Trophoblast cell (in vitro differentiated cells and primary cell): ENCODE measurements at regions not wholly inside any gene's neighbourhood (a gene's known extent, or its start where the extent isn't known, plus 50 kb on each side); places are given as distances from the start of the nearest gene placed in this dataset.
A peak's percentile ranks its signal among the peaks of the same experiment; 100 is the strongest.

Experiments used
- DNase-seq, 2 donors: peaks; one replicate each; pipeline ENCODE4 v3.0.0-alpha.2; 2016
- H2AFZ ChIP-seq: 2 replicates; pipeline ENCODE4 v1.6.1; 2013; ENCODE audit warnings: low read length, moderate library complexity, mild to moderate bottlenecking; ENCODE audit not compliant: insufficient read depth, poor library complexity
- H2AK5ac ChIP-seq: 2 replicates; pipeline ENCODE4 v1.6.1; 2013; ENCODE audit warnings: mild to moderate bottlenecking, low read length
- H2BK120ac ChIP-seq: 2 replicates; pipeline ENCODE4 v1.6.1; 2013; ENCODE audit warnings: low read length, mild to moderate bottlenecking, moderate library complexity; ENCODE audit not compliant: insufficient read depth, poor library complexity
- H2BK12ac ChIP-seq: 2 replicates; pipeline ENCODE4 v1.6.1; 2013; ENCODE audit warnings: mild to moderate bottlenecking, low read length, moderate library complexity
- H2BK5ac ChIP-seq: 2 replicates; pipeline ENCODE4 v1.6.1; 2013; ENCODE audit warnings: low read length, low read depth, moderate library complexity, mild to moderate bottlenecking; ENCODE audit not compliant: poor library complexity
- H3K14ac ChIP-seq: 2 replicates; pipeline ENCODE4 v1.6.1; 2013; ENCODE audit warnings: mild to moderate bottlenecking, low read length
- H3K18ac ChIP-seq: 2 replicates; pipeline ENCODE4 v1.6.1; 2013; ENCODE audit warnings: mild to moderate bottlenecking, low read length
- H3K23ac ChIP-seq: 2 replicates; pipeline ENCODE4 v1.6.1; 2013; ENCODE audit warnings: low read length
- H3K27ac ChIP-seq: 2 replicates; pipeline ENCODE4 v1.5.1; 2013; ENCODE audit warnings: low read depth, mild to moderate bottlenecking, inconsistent platforms, low read length, moderate library complexity
- H3K27me3 ChIP-seq: 2 replicates; pipeline ENCODE4 v1.6.1; 2013; ENCODE audit warnings: inconsistent platforms, mild to moderate bottlenecking, low read length, moderate library complexity; ENCODE audit not compliant: insufficient read depth
- H3K36me3 ChIP-seq, 2 experiments: 1 replicate in 1 of 2; 2 replicates in 1 of 2; pipeline ENCODE4 v1.6.1; 2013; ENCODE audit warnings: low read length in 2 of 2, mild to moderate bottlenecking in 2 of 2, moderate library complexity in 1 of 2; ENCODE audit not compliant: insufficient read depth in 2 of 2, control insufficient read depth in 1 of 2
- H3K4ac ChIP-seq: 2 replicates; pipeline ENCODE4 v1.6.1; 2013; ENCODE audit warnings: low read depth, mild to moderate bottlenecking, low read length, moderate library complexity
- H3K4me1 ChIP-seq, 2 experiments: 1 replicate in 1 of 2; 2 replicates in 1 of 2; pipeline ENCODE4 v1.6.1; 2013; ENCODE audit warnings: low read length in 2 of 2, mild to moderate bottlenecking in 2 of 2, moderate library complexity in 1 of 2; ENCODE audit not compliant: insufficient read depth in 2 of 2, control insufficient read depth in 1 of 2
- H3K4me2 ChIP-seq: 2 replicates; pipeline ENCODE4 v1.6.1; 2013; ENCODE audit warnings: inconsistent platforms, mild to moderate bottlenecking, low read length, moderate library complexity
- H3K4me3 ChIP-seq: 2 replicates; pipeline ENCODE4 v1.5.1; 2013; ENCODE audit warnings: mild to moderate bottlenecking, low read depth, low read length, inconsistent platforms
- H3K79me1 ChIP-seq: one replicate; pipeline ENCODE4 v1.6.1; 2013; ENCODE audit warnings: low read length
- H3K79me2 ChIP-seq: 2 replicates; pipeline ENCODE4 v1.6.1; 2013; ENCODE audit warnings: low read length, mild to moderate bottlenecking; ENCODE audit not compliant: control insufficient read depth, insufficient read depth, poor library complexity
- H3K9ac ChIP-seq: 2 replicates; pipeline ENCODE4 v1.6.1; 2013; ENCODE audit warnings: mild to moderate bottlenecking, low read length
- H3K9me3 ChIP-seq: 2 replicates; pipeline ENCODE4 v1.6.1; 2013; ENCODE audit warnings: low read depth, mild to moderate bottlenecking, control low read depth, inconsistent platforms, low read length; ENCODE audit not compliant: insufficient read depth
- H4K12ac ChIP-seq: 2 replicates; pipeline ENCODE4 v1.6.1; 2013; ENCODE audit warnings: low read depth, mild to moderate bottlenecking, low read length, moderate library complexity
- H4K8ac ChIP-seq: 2 replicates; pipeline ENCODE4 v1.6.1; 2013; ENCODE audit warnings: low read depth, mild to moderate bottlenecking, low read length, moderate library complexity
- H4K91ac ChIP-seq: one replicate; pipeline ENCODE4 v1.6.1; 2013; ENCODE audit warnings: low read depth, mild to moderate bottlenecking, low read length, moderate library complexity
- WGBS: extraction: QIAGEN DNeasy Blood & Tissue Kit; methylation state at CpG from one replicate; pipeline ENCODE4 v1.1.7; 2013; ENCODE audit warnings: missing lambda C conversion rate; ENCODE audit not compliant: insufficient read length, insufficient coverage; ENCODE audit errors: extremely low coverage; 5-methylcytosine and 5-hydroxymethylcytosine counted together

GRCh38 chr6:3644739-3645012 is 106.8 kb downstream of the PXDC1 start:
- H3K79me1 ChIP-seq, result no peaks in the 10 kb centered on the region
- no peak overlapping the region for H3K4me2 ChIP-seq
- no peak overlapping the region for H4K12ac ChIP-seq
- H3K27me3 ChIP-seq, result no peaks in the 10 kb centered on the region
- peak; percentile 50 to 64 for DNase-seq
- H3K14ac ChIP-seq, result no peak overlapping the region
- H4K91ac ChIP-seq, result no peak overlapping the region
- H3K79me2 ChIP-seq, result no peaks in the 10 kb centered on the region
- H3K27ac ChIP-seq, result no peak overlapping the region
- no peak overlapping the region for H2BK120ac ChIP-seq
- H3K4ac ChIP-seq, result no peak overlapping the region
- H2BK5ac ChIP-seq, result no peak overlapping the region
- no peak overlapping the region for H3K23ac ChIP-seq
- no peak overlapping the region for H3K4me3 ChIP-seq
- no peak overlapping the region for H2AFZ ChIP-seq
- no peak overlapping the region for H2BK12ac ChIP-seq
- no peak overlapping the region for H3K9ac ChIP-seq
- WGBS, result no CpG with 5 or more reads among the region's 6 CpGs
- H3K4me1 ChIP-seq, result peaks cover 5 to 6% of the 10 kb centered on the region in 2 experiments
- no peaks in the 10 kb centered on the region for H3K36me3 ChIP-seq
- H4K8ac ChIP-seq, result no peak overlapping the region
- H2AK5ac ChIP-seq, result no peak overlapping the region
- H3K18ac ChIP-seq, result no peak overlapping the region
- H3K9me3 ChIP-seq, result no peaks in the 10 kb centered on the region

- Histone ChIP-seq H2AK5ac (no peak overlapping the region), H3K4ac (no peak overlapping the region), H3K79me1 (no peaks in the 10 kb centered on the region), H4K91ac (no peak overlapping the region), H3K9ac (no peak overlapping the region), H3K79me2 (no peaks in the 10 kb centered on the region), H3K14ac (no peak overlapping the region), H2BK120ac (no peak overlapping the region), H3K27ac (no peak overlapping the region), H3K36me3 (no peaks in the 10 kb centered on the region), H3K4me1 (peaks cover 5 to 6% of the 10 kb centered on the region in 2 experiments), H4K8ac (no peak overlapping the region), H2AFZ (no peak overlapping the region), H3K18ac (no peak overlapping the region), H3K4me2 (no peak overlapping the region), H3K4me3 (no peak overlapping the region), H2BK12ac (no peak overlapping the region), H3K23ac (no peak overlapping the region), H3K27me3 (no peaks in the 10 kb centered on the region), H4K12ac (no peak overlapping the region), H3K9me3 (no peaks in the 10 kb centered on the region), H2BK5ac (no peak overlapping the region)
- no CpG with 5 or more reads among the region's 10 CpGs for WGBS
- DNase-seq, result no peak
Measured at GRCh38 chr6:3643921-3644738, 107.4 kb downstream of the PXDC1 start.

GRCh38 chr6:3640868-3641267 is 110.6 kb downstream of the PXDC1 start:
- H3K14ac ChIP-seq, result no peak overlapping the region
- no peak overlapping the region for H2AFZ ChIP-seq
- H3K4me2 ChIP-seq, result no peak overlapping the region
- no peaks in the 10 kb centered on the region for H3K9me3 ChIP-seq
- H3K4me1 ChIP-seq, result peaks cover 10 to 14% of the 10 kb centered on the region in 2 experiments
- H4K91ac ChIP-seq, result no peak overlapping the region
- no peak overlapping the region for H2BK120ac ChIP-seq
- no peak overlapping the region for H2BK12ac ChIP-seq
- no peaks in the 10 kb centered on the region for H3K27me3 ChIP-seq
- H3K4me3 ChIP-seq, result no peak overlapping the region
- DNase-seq, result no peak
- no peak overlapping the region for H2BK5ac ChIP-seq
- H3K23ac ChIP-seq, result no peak overlapping the region
- H3K79me1 ChIP-seq, result peaks cover 9% of the 10 kb centered on the region
- H4K8ac ChIP-seq, result no peak overlapping the region
- H3K27ac ChIP-seq, result no peak overlapping the region
- WGBS, result no CpG with 5 or more reads among the region's 2 CpGs
- no peak overlapping the region for H4K12ac ChIP-seq
- no peaks in the 10 kb centered on the region for H3K79me2 ChIP-seq
- H3K18ac ChIP-seq, result no peak overlapping the region
- no peak overlapping the region for H3K9ac ChIP-seq
- no peak overlapping the region for H3K4ac ChIP-seq
- H3K36me3 ChIP-seq, result no peaks in the 10 kb centered on the region
- no peak overlapping the region for H2AK5ac ChIP-seq

- no peak overlapping the region for H3K27ac ChIP-seq
- H4K91ac ChIP-seq, result no peak overlapping the region
- no peaks in the 10 kb centered on the region for H3K36me3 ChIP-seq
- no peak overlapping the region for H2AFZ ChIP-seq
- no peak overlapping the region for H2BK12ac ChIP-seq
- no peaks in the 10 kb centered on the region for H3K27me3 ChIP-seq
- H3K9ac ChIP-seq, result no peak overlapping the region
- H2AK5ac ChIP-seq, result no peak overlapping the region
- no peak for DNase-seq
- no peak overlapping the region for H4K8ac ChIP-seq
- H2BK120ac ChIP-seq, result no peak overlapping the region
- no peaks in the 10 kb centered on the region for H3K79me2 ChIP-seq
- H2BK5ac ChIP-seq, result no peak overlapping the region
- no peak overlapping the region for H3K23ac ChIP-seq
- H3K79me1 ChIP-seq, result peaks cover 16% of the 10 kb centered on the region
- no peak overlapping the region for H4K12ac ChIP-seq
- peaks cover 16 to 17% of the 10 kb centered on the region in 2 experiments for H3K4me1 ChIP-seq
- H3K4ac ChIP-seq, result no peak overlapping the region
- no peak overlapping the region for H3K18ac ChIP-seq
- H3K4me3 ChIP-seq, result no peak overlapping the region
- no peak overlapping the region for H3K4me2 ChIP-seq
- H3K9me3 ChIP-seq, result no peaks in the 10 kb centered on the region
- WGBS, result no CpG with 5 or more reads among the region's 4 CpGs
- H3K14ac ChIP-seq, result no peak overlapping the region
Measured at GRCh38 chr6:3638662-3639061, 112.9 kb downstream of the PXDC1 start.
